T-cell (primary cell): ENCODE measurements at regions not wholly inside any gene's neighbourhood (a gene's known extent, or its start where the extent isn't known, plus 50 kb on each side); places are given as distances from the start of the nearest gene placed in this dataset.

Experiments
- ATAC-seq, 4 experiments: fragments of 200-7000 bp in 3 of 4; fragments of 150-1000 bp in 1 of 4; cut with Tn5 transposase; replicated peaks in 1 of 4; 1 replicate in 3 of 4; 2 replicates in 1 of 4; pipeline ENCODE4 v1.10.0; 2021; ENCODE audit warnings: moderate library complexity in 3 of 4, mild to moderate bottlenecking in 2 of 4, moderate number of reproducible peaks in 1 of 4
- CTCF ChIA-PET, 2 donors: fragments of 300-600 bp; sonication (Branson Sonifier 250); formaldehyde crosslinking; loops; one replicate each; lab custom pipeline; 2022; ENCODE audit warnings: antibody characterized with exemption in 2 of 2; lab: Charles Lee
- POLR2A ChIA-PET, 2 donors: fragments of 300-600 bp; sonication (Branson Sonifier 250); formaldehyde crosslinking; loops; one replicate each; lab custom pipeline; 2022; ENCODE audit warnings: antibody characterized with exemption in 2 of 2; lab: Charles Lee
- DNase-seq, 35 experiments: peaks; one replicate each; pipeline versions ENCODE4 v3.0.0 to v3.0.0-alpha.2; 2013 to 2023
- H3K27ac ChIP-seq: one replicate; pipeline ENCODE4 v1.5.1; 2013; ENCODE audit warnings: low read length
- H3K27me3 ChIP-seq, 2 experiments: replicated peaks in 1 of 2; 1 replicate in 1 of 2; 2 replicates in 1 of 2; pipeline versions ENCODE4 v1.6.1 to v1.7.0; 2013; ENCODE audit warnings: low read length in 1 of 2, mixed read lengths in 1 of 2; ENCODE audit not compliant: control insufficient read depth in 2 of 2, insufficient read depth in 2 of 2; ENCODE audit errors: extremely low read depth in 1 of 2
- H3K36me3 ChIP-seq, 2 donors: 1 replicate in 1 of 2; 2 replicates in 1 of 2; pipeline versions ENCODE4 v1.6.1 to v1.7.0; 2013; ENCODE audit warnings: low read length in 1 of 2; ENCODE audit not compliant: control insufficient read depth in 2 of 2, insufficient read depth in 1 of 2; ENCODE audit errors: extremely low read depth in 1 of 2
- H3K4me1 ChIP-seq, 2 experiments: 1 replicate in 1 of 2; 2 replicates in 1 of 2; pipeline versions ENCODE4 v1.6.1 to v1.7.0; 2013; ENCODE audit warnings: low read length in 2 of 2, mixed read lengths in 1 of 2; ENCODE audit not compliant: insufficient read depth in 2 of 2, control insufficient read depth in 1 of 2; ENCODE audit errors: extremely low read depth in 1 of 2
- H3K4me3 ChIP-seq, 2 donors: 1 replicate in 1 of 2; 2 replicates in 1 of 2; pipeline versions ENCODE4 v1.5.1 to v1.7.0; 2013; ENCODE audit warnings: mild to moderate bottlenecking in 2 of 2, low read length in 1 of 2, moderate library complexity in 1 of 2; ENCODE audit not compliant: control insufficient read depth in 1 of 2; ENCODE audit errors: extremely low read depth in 1 of 2
- H3K9me3 ChIP-seq: 2 replicates; pipeline ENCODE4 v1.7.0; 2013
- H3K27ac Mint-ChIP-seq, 2 donors: one replicate each; pipeline ENCODE4 v1.8.0; 2020 to 2021; ENCODE audit warnings: mild to moderate bottlenecking in 2 of 2, mixed read lengths in 2 of 2
- H3K27me3 Mint-ChIP-seq, 2 donors: one replicate each; pipeline ENCODE4 v1.8.0; 2021 to 2022; ENCODE audit warnings: mixed read lengths in 2 of 2
- H3K36me3 Mint-ChIP-seq: one replicate; pipeline ENCODE4 v1.8.0; 2021; ENCODE audit warnings: mixed read lengths
- H3K4me1 Mint-ChIP-seq, 3 donors: one replicate each; pipeline ENCODE4 v1.8.0; 2020 to 2022; ENCODE audit warnings: mixed read lengths in 3 of 3, mild to moderate bottlenecking in 1 of 3
- H3K4me3 Mint-ChIP-seq, 3 donors: one replicate each; pipeline ENCODE4 v1.8.0; 2020 to 2022; ENCODE audit warnings: mild to moderate bottlenecking in 3 of 3, mixed read lengths in 3 of 3, moderate library complexity in 3 of 3
- H3K9me3 Mint-ChIP-seq, 3 donors: one replicate each; pipeline ENCODE4 v1.8.0; 2020 to 2022; ENCODE audit warnings: mixed read lengths in 3 of 3
- WGBS: methylation state at CpG from one replicate; pipeline ENCODE4 v1.1.5; 2013; ENCODE audit warnings: missing lambda C conversion rate; ENCODE audit not compliant: insufficient coverage; 5-methylcytosine and 5-hydroxymethylcytosine counted together

- H3K36me3 ChIP-seq, result no peaks in the 10 kb centered on the region
- DNase-seq, result no peak
- POLR2A ChIA-PET, result no interaction called here
- CTCF ChIA-PET, result no interaction called here
- no peak for ATAC-seq
- Mint-ChIP-seq H3K36me3 (no peaks in the 10 kb centered on the region), H3K4me3 (no peak overlapping the region), H3K9me3 (no peaks in the 10 kb centered on the region), H3K27ac (no peak overlapping the region), H3K27me3 (peaks cover 32 to 62% of the 10 kb centered on the region in 2 donors), H3K4me1 (peaks cover 5 to 8% (median 5%) of the 10 kb centered on the region in 3 donors)
- WGBS, result 67% methylated on average over 2 of the region's 4 CpGs
- H3K4me3 ChIP-seq, result no peak overlapping the region
- H3K4me1 ChIP-seq, result peaks cover 0 to 11% of the 10 kb centered on the region in 2 experiments
- no peaks in the 10 kb centered on the region for H3K9me3 ChIP-seq
- H3K27ac ChIP-seq, result no peak overlapping the region
- H3K27me3 ChIP-seq, result peaks cover 0 to 84% of the 10 kb centered on the region in 2 experiments
Observed at GRCh38 chr17:79224476-79224875, 149.9 kb downstream of the ENGASE start.

DNA sequence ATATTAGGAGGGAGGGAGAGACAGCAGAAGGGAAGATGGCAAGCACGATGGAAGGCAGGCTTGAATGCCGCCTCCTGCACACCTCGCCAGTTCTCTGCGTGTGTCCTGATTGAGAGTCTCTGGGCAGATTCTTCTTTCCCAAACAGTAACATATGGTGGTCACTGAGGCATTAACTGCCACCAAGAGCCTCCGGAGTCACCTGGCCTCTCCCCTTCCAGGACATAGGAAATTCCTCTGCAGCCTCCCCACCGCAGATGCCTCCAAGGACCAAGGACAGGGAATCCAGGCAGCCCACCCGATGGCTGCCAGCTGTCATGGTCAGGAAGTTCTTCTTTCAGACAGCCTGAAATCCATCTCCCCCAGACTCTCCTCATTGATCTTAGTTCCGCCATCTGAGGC lies 149.3 kb downstream of the ENGASE start:
- ChIA-PET POLR2A (no interaction called here), CTCF (no interaction called here)
- Mint-ChIP-seq H3K36me3 (no peaks in the 10 kb centered on the region), H3K27me3 (peaks cover 32 to 67% of the 10 kb centered on the region in 2 donors), H3K9me3 (no peaks in the 10 kb centered on the region), H3K4me1 (peaks cover 5 to 8% (median 7%) of the 10 kb centered on the region in 3 donors), H3K4me3 (no peak overlapping the region), H3K27ac (peak overlapping the region in 1 of 2 donors; percentile 7)
- no peak overlapping the region for H3K4me3 ChIP-seq
- H3K27ac ChIP-seq, result no peak overlapping the region
- H3K9me3 ChIP-seq, result no peaks in the 10 kb centered on the region
- peaks cover 0 to 89% of the 10 kb centered on the region in 2 experiments for H3K27me3 ChIP-seq
- H3K4me1 ChIP-seq, result peaks cover 0 to 11% of the 10 kb centered on the region in 2 experiments
- H3K36me3 ChIP-seq, result no peaks in the 10 kb centered on the region
- DNase-seq (no peak), ATAC-seq (no peak)
- WGBS, result 75% methylated on average over 5 of the region's 8 CpGs

- peaks cover 5 to 8% (median 7%) of the 10 kb centered on the region in 3 donors for H3K4me1 Mint-ChIP-seq
- WGBS, result 40% methylated on average over 1 of the region's 9 CpGs
- Histone ChIP-seq H3K27me3 (peaks cover 0 to 90% of the 10 kb centered on the region in 2 experiments), H3K4me3 (no peak overlapping the region), H3K27ac (no peak overlapping the region), H3K9me3 (no peaks in the 10 kb centered on the region), H3K36me3 (no peaks in the 10 kb centered on the region), H3K4me1 (peaks cover 0 to 11% of the 10 kb centered on the region in 2 experiments)
- peaks cover 30 to 70% of the 10 kb centered on the region in 2 donors for H3K27me3 Mint-ChIP-seq
- no peak overlapping the region for H3K27ac Mint-ChIP-seq
- H3K9me3 Mint-ChIP-seq, result no peaks in the 10 kb centered on the region
- ATAC-seq (no peak), DNase-seq (no peak)
- no peaks in the 10 kb centered on the region for H3K36me3 Mint-ChIP-seq
- ChIA-PET CTCF (no interaction called here), POLR2A (no interaction called here)
- no peak overlapping the region for H3K4me3 Mint-ChIP-seq
Observed at GRCh38 chr17:79223471-79223870, 148.8 kb downstream of the ENGASE start.

DNA sequence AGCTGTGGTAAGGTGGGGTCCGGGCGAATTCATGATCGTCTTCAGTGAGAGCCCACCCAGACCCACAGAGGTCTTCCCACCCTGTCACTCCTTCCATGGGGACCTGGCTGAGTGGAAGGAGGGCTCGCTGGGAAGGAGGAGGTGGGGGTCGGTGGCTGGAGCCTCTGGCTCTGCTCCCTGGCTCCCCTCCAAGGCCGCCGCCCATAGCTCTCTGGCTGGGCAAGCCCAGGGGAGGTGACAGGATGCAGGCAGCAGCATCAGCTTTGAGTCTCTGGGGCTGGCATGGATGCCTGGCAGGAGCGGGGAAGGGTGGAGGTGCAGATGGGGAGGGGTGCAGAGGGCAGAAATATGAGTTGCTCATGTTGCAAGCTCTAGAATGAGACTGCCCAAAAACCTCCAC lies 147.0 kb downstream of the ENGASE start:
- H3K27me3 Mint-ChIP-seq, result peaks cover 30 to 77% of the 10 kb centered on the region in 2 donors
- WGBS, result 80% methylated on average over 1 of the region's 8 CpGs
- no peaks in the 10 kb centered on the region for H3K9me3 Mint-ChIP-seq
- no peak overlapping the region for H3K27ac ChIP-seq
- CTCF ChIA-PET, result no interaction called here
- H3K36me3 ChIP-seq, result no peaks in the 10 kb centered on the region
- H3K4me1 ChIP-seq, result peaks cover 0 to 11% of the 10 kb centered on the region in 2 experiments
- no peaks in the 10 kb centered on the region for H3K9me3 ChIP-seq
- H3K4me3 ChIP-seq, result no peak overlapping the region
- ATAC-seq (no peak), DNase-seq (no peak)
- no peak overlapping the region for H3K4me3 Mint-ChIP-seq
- H3K36me3 Mint-ChIP-seq, result no peaks in the 10 kb centered on the region
- POLR2A ChIA-PET, result no interaction called here
- peaks cover 5 to 8% (median 7%) of the 10 kb centered on the region in 3 donors for H3K4me1 Mint-ChIP-seq
- no peak overlapping the region for H3K27ac Mint-ChIP-seq
- H3K27me3 ChIP-seq, result peaks cover 0 to 92% of the 10 kb centered on the region in 2 experiments

DNA sequence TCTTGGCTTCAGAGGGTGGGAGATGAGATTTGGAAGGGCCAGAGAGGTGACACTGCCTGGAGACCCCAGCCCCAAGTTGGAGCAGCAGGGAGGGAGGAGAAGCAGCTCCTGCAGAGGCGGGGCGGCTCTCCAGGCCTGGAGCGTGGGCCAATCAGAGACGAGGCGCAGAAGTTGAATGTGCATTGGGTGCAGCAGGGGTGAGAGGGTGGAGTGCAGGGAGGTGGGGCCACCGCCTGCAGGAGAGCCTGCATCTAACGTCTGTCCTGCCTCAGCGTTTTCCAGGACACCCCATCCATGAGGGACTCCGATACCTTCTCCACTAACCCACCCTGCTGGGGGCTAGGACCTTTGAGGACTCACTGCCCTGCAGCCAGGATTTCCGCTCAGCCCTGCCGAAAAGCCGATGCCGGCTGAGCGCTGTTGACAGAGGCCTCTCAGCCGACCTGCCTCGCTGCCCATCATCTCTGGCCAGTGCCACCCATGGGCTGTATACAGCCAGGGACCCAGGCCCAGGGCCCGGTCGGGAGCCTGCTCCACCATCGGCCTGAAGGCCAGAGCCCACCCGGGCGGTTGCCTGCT lies 146.2 kb downstream of the ENGASE start:
- ATAC-seq (peak in 2 of 4 experiments; percentile 42 to 44), DNase-seq (no peak)
- no peaks in the 10 kb centered on the region for H3K36me3 Mint-ChIP-seq
- POLR2A ChIA-PET, result no interaction called here
- H3K9me3 ChIP-seq, result no peaks in the 10 kb centered on the region
- peak overlapping the region; percentile 61 to 81 (median 66) for H3K4me3 Mint-ChIP-seq
- no peaks in the 10 kb centered on the region for H3K9me3 Mint-ChIP-seq
- H3K36me3 ChIP-seq, result no peaks in the 10 kb centered on the region
- no peak overlapping the region for H3K4me3 ChIP-seq
- H3K27me3 ChIP-seq, result peaks cover 0 to 92% of the 10 kb centered on the region in 2 experiments
- no peak overlapping the region for H3K27ac Mint-ChIP-seq
- H3K4me1 Mint-ChIP-seq, result peaks cover 5 to 8% (median 7%) of the 10 kb centered on the region in 3 donors
- WGBS, result 26% methylated on average over 14 of the region's 21 CpGs
- no peak overlapping the region for H3K27ac ChIP-seq
- peaks cover 33 to 71% of the 10 kb centered on the region in 2 donors for H3K27me3 Mint-ChIP-seq
- peaks cover 0 to 11% of the 10 kb centered on the region in 2 experiments for H3K4me1 ChIP-seq
- CTCF ChIA-PET, result no interaction called here

- no peak overlapping the region for H3K4me3 ChIP-seq
- H3K4me1 ChIP-seq, result peaks cover 0 to 11% of the 10 kb centered on the region in 2 experiments
- Mint-ChIP-seq H3K9me3 (no peaks in the 10 kb centered on the region), H3K36me3 (no peaks in the 10 kb centered on the region), H3K27me3 (peaks cover 37 to 77% of the 10 kb centered on the region in 2 donors), H3K4me3 (peak overlapping the region; percentile 61 to 81 (median 66)), H3K4me1 (peaks cover 5 to 8% (median 7%) of the 10 kb centered on the region in 3 donors), H3K27ac (no peak overlapping the region)
- DNase-seq (no peak), ATAC-seq (peak in 1 of 4 experiments; percentile 18)
- CTCF ChIA-PET, result no interaction called here
- H3K9me3 ChIP-seq, result no peaks in the 10 kb centered on the region
- 5% methylated on average over 13 of the region's 23 CpGs for WGBS
- peaks cover 0 to 93% of the 10 kb centered on the region in 2 experiments for H3K27me3 ChIP-seq
- H3K36me3 ChIP-seq, result no peaks in the 10 kb centered on the region
- H3K27ac ChIP-seq, result no peak overlapping the region
- POLR2A ChIA-PET, result no interaction called here
Observed at GRCh38 chr17:79220201-79220712, 145.6 kb downstream of the ENGASE start.
